DMS 273 (cell line): ENCODE measurements at regions not wholly inside any gene's neighbourhood (a gene's known extent, or its start where the extent isn't known, plus 50 kb on each side); places are given as distances from the start of the nearest gene placed in this dataset.

Experiments
- DNase-seq: peaks from one replicate; lab custom pipeline; 2025; ENCODE audit not compliant: unreplicated experiment; lab: John Stamatoyannopoulos, UW

GRCh38 chr2:147384659-147385058, 460.2 kb upstream of the ACVR2A start:
- no peak for DNase-seq

GRCh38 chr2:147382322-147382948, 462.4 kb upstream of the ACVR2A start:
- peak; percentile 94 for DNase-seq

- DNase-seq: no peak
These were observed 466.4 kb upstream of the ACVR2A start for GRCh38 chr2:147378403-147378802.

- no peak for DNase-seq
These were observed 469.8 kb upstream of the ACVR2A start for GRCh38 chr2:147375073-147375472.

- DNase-seq: peak; percentile 21
These were observed 470.4 kb upstream of the ACVR2A start for GRCh38 chr2:147374423-147374811.

GRCh38 chr2:147373800-147374422, 470.9 kb upstream of the ACVR2A start:
- DNase-seq: no peak

GRCh38 chr2:147368306-147368705, 476.5 kb upstream of the ACVR2A start:
- no peak for DNase-seq

GRCh38 chr2:147366279-147366678, 478.6 kb upstream of the ACVR2A start:
- no peak for DNase-seq

- DNase-seq: peak; percentile 5
These were observed 479.2 kb upstream of the ACVR2A start for GRCh38 chr2:147365622-147366021.

- DNase-seq: peak; percentile 31
These were observed 480.2 kb upstream of the ACVR2A start for GRCh38 chr2:147364597-147364996.

- DNase-seq: no peak
These were observed 481.6 kb upstream of the ACVR2A start for GRCh38 chr2:147363181-147363580.

- DNase-seq: no peak
These were observed 486.5 kb upstream of the ACVR2A start for GRCh38 chr2:147358375-147358774.

- DNase-seq: no peak
These were observed 488.7 kb upstream of the ACVR2A start for GRCh38 chr2:147356157-147356556.

GRCh38 chr2:147355706-147356105, 489.1 kb upstream of the ACVR2A start:
- DNase-seq: no peak

- DNase-seq: no peak
These were observed 491.8 kb upstream of the ACVR2A start for GRCh38 chr2:147353072-147353381.

- no peak for DNase-seq
These were observed 492.4 kb upstream of the ACVR2A start for GRCh38 chr2:147352264-147353071.

- no peak for DNase-seq
These were observed 493.0 kb upstream of the ACVR2A start for GRCh38 chr2:147351784-147352183.

GRCh38 chr2:147348931-147349555, 495.8 kb upstream of the ACVR2A start:
- DNase-seq: peak; percentile 66

- no peak for DNase-seq
These were observed 498.7 kb upstream of the ACVR2A start for GRCh38 chr2:147346142-147346541.

- DNase-seq: no peak
These were observed 499.6 kb upstream of the ACVR2A start for GRCh38 chr2:147345246-147345645.

- DNase-seq: no peak
These were observed 502.5 kb upstream of the ACVR2A start for GRCh38 chr2:147342329-147342728.
